ENCODE measurements at regions not wholly inside any gene's neighbourhood (a gene's known extent, or its start where the extent isn't known, plus 50 kb on each side); places are given as distances from the start of the nearest gene placed in this dataset.

- H3K27me3 ChIP-seq (ENCODE audit: control insufficient read depth, insufficient read depth, low read length) = no peaks in the 10 kb centered on the region
- no TSS peak for BruUV-seq (replicated peaks)
- no peaks in the 10 kb centered on the region for H3K36me3 ChIP-seq (ENCODE audit: control insufficient read depth, insufficient read depth, low read length)
- in situ Hi-C loops (cut with HindIII; ENCODE audit: low pct_unique_long_range_greater_than_20kb, low sequenced_read_pairs) (no loop called here), intact Hi-C loops (cut with micrococcal nuclease; ENCODE audit: unreplicated experiment) (no loop called here)
- CTCF ChIA-PET = no interaction called here
- H3K4me3 ChIP-seq (ENCODE audit: low read depth in 2 of 2, low read length in 2 of 2) = no peak overlapping the region
- no peaks in the 10 kb centered on the region for H3K4me1 ChIP-seq (ENCODE audit: control insufficient read depth, insufficient read depth, low read length)
- no peaks in the 10 kb centered on the region for H3K9me3 ChIP-seq (ENCODE audit: control insufficient read depth, insufficient read depth, low read depth, low read length)
- no peak overlapping the region for H3K27ac ChIP-seq (ENCODE audit: low read length)
- TF ChIP-seq SIN3A (IDR thresholded peaks at IDR 0.05; ENCODE audit: borderline replicate concordance, insufficient read depth, low read depth, low read length) = no peak
- no peak for TF ChIP-seq REST (IDR thresholded peaks at IDR 0.05; ENCODE audit: insufficient read depth in 1 of 2, low read depth in 2 of 2, low read length in 1 of 2)
- TF ChIP-seq CTCF (IDR thresholded peaks at IDR 0.05) = no peak
- TF ChIP-seq POLR2AphosphoS5 (IDR thresholded peaks at IDR 0.05; ENCODE audit: low read depth, low read length) = no peak
- no peak for TF ChIP-seq TCF7L2 (IDR thresholded peaks at IDR 0.05; ENCODE audit: low read depth, low read length)
- POLR2A ChIA-PET = no interaction called here
- ATAC-seq (no peak), DNase-seq (ENCODE audit: low read depth, low spot score) (no peak)
Measured at GRCh38 chrX:8272821-8273220, 101.8 kb upstream of the VCX2 start.

GRCh38 chrX:8273451-8273895, 102.4 kb upstream of the VCX2 start:
- intact Hi-C loops (cut with micrococcal nuclease; ENCODE audit: unreplicated experiment) = no loop called here
- Histone ChIP-seq H3K4me1 (ENCODE audit: control insufficient read depth, insufficient read depth, low read length) (no peaks in the 10 kb centered on the region), H3K27ac (ENCODE audit: low read length) (no peak overlapping the region), H3K36me3 (ENCODE audit: control insufficient read depth, insufficient read depth, low read length) (no peaks in the 10 kb centered on the region), H3K27me3 (ENCODE audit: control insufficient read depth, insufficient read depth, low read length) (no peaks in the 10 kb centered on the region), H3K4me3 (ENCODE audit: low read depth in 2 of 2, low read length in 2 of 2) (no peak overlapping the region), H3K9me3 (ENCODE audit: control insufficient read depth, insufficient read depth, low read depth, low read length) (no peaks in the 10 kb centered on the region)
- POLR2A ChIA-PET = no interaction called here
- in situ Hi-C loops (cut with HindIII; ENCODE audit: low pct_unique_long_range_greater_than_20kb, low sequenced_read_pairs) = no loop called here
- ATAC-seq = no peak
- no peak for TF ChIP-seq REST (IDR thresholded peaks at IDR 0.05; ENCODE audit: insufficient read depth in 1 of 2, low read depth in 2 of 2, low read length in 1 of 2)
- no peak for TF ChIP-seq POLR2AphosphoS5 (IDR thresholded peaks at IDR 0.05; ENCODE audit: low read depth, low read length)
- TF ChIP-seq TCF7L2 (IDR thresholded peaks at IDR 0.05; ENCODE audit: low read depth, low read length) = no peak
- TF ChIP-seq CTCF (IDR thresholded peaks at IDR 0.05) = no peak
- TF ChIP-seq SIN3A (IDR thresholded peaks at IDR 0.05; ENCODE audit: borderline replicate concordance, insufficient read depth, low read depth, low read length) = no peak
- BruUV-seq (replicated peaks) = no TSS peak
- CTCF ChIA-PET = no interaction called here
- DNase-seq (ENCODE audit: low read depth, low spot score) = no peak

Measured in Panc1 (cell line).